HG02938 (cell line): ENCODE measurements at regions not wholly inside any gene's neighbourhood (a gene's known extent, or its start where the extent isn't known, plus 50 kb on each side); places are given as distances from the start of the nearest gene placed in this dataset.

Experiments
- ATAC-seq: cut with Tn5 transposase; IDR thresholded peaks from one replicate; pipeline ENCODE4 v1.9.1; 2021; ENCODE audit warnings: mild to moderate bottlenecking, moderate library complexity; ENCODE audit not compliant: unreplicated experiment

- no peak for ATAC-seq
Observed at GRCh38 chr3:5531741-5532290, 344.3 kb downstream of the EDEM1 start.

GRCh38 chr3:5540532-5540931, 353.0 kb downstream of the EDEM1 start:
- ATAC-seq, result no peak

DNA sequence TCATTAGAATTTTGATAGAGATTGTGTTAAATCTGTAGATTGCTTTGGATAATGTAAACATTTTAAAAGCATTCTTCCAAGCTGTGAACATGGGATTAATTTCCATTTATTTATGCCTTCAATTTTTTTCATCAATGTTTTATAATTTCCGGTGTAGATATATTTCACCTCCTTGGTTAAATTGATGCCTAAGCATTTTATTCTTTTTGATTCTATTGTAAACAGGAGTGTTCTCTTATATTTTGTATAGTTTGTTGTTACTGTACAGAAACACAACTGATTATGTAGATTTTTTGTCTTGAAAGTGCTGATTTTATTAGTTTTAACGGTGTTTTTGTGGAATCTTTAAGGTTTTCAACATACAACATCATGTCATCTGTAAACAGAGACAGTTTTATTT, 355.0 kb downstream of the EDEM1 start:
- no peak for ATAC-seq

DNA sequence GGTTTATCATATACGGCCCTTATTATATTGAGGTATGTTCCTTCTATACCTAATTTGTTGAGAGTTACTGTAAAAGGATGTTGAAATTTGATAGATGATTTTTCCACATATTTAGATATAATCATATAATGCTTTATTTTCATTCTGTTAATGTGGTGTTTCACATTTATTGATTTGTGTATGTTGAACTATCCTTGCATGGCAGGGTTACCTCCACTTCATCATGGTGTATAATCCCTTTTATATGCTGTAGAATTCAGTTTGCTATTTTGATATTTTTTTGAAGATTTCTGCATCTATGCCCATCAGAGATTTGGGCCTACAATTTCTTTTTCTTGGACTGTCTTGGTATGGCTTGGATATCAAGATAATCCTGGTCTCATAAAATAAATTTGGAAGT, 355.5 kb downstream of the EDEM1 start:
- no peak for ATAC-seq

GRCh38 chr3:5545719-5546118, 358.2 kb downstream of the EDEM1 start:
- no peak for ATAC-seq

GRCh38 chr3:5553203-5553602, 365.7 kb downstream of the EDEM1 start:
- ATAC-seq, result no peak

DNA sequence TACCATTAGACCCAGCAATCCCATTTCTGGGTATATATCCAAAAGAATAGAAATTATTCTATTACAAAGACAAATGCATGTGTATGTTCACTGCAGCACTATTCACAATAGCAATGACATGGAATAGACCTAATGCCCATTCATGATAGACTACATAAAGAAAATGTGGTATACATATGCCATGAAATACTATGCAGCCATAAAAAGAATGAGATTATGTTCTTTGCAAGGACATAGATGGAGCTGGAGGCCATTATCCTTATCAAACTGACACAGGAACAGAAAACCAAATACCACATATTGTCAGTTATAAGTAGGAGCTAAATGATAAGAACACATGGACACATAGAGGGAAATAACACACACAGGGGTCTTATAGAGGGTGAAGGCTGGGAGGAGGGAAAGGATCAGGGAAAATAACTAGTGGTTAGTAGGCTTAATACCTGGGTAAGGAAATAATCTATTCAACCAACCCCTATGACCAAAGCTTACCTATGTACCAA, 366.8 kb downstream of the EDEM1 start:
- no peak for ATAC-seq

DNA sequence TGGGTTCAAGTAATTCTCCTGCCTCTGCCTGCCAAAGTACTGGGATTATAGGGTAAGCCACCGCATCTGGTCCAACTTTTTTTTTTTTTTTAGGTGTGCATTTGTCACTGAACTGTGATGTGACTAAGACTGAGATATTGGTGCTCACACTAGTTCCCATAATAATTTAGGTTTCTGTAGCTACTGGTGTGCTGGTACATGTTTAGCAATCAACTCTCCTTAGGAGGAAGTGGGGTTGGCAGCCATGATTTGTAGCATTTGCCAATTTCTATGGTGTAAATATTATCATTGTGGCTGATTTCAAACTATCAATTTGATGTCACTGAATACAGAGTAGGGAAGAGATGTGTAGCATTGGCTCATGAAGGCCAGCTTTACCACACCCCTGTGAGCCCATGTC, 372.7 kb downstream of the EDEM1 start:
- ATAC-seq, result no peak

DNA sequence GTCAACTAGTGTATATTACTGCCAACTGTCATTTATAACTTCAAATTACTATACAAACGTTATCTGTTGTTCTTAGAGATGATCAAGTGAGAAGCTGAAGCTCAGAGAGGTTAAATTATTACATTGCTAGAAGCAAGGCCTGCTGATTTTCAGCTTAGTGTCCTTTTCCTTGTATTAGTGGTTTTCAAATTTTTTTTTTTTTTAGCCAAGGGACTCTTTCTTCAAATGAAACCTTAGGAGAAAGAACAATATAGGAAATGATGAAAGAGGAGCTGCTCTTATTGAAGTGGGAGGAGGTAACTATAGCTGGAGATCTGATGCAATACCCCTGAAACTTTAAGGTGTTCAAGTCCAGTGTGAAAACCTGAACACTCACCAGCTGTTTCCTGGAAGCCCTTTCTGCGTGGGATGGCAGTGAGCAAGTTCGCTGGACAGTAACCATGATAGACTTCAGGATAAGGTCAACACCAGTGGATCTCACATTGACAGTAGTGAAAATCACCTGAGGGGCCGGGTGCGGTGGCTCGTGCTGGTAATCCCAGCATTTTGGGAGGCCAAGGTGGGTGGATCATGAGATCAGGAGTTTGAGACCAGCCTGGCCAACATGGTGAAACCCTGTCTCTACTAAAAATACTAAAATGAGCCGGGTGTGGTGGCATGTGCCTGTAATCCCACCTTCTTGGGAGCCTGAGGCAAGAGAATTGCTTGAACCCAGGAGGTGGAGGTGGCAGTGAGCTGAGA, 376.2 kb downstream of the EDEM1 start:
- no peak for ATAC-seq

GRCh38 chr3:5564278-5564666, 376.8 kb downstream of the EDEM1 start:
- ATAC-seq, result no peak

- ATAC-seq, result no peak
Observed at GRCh38 chr3:5565026-5565425, 377.5 kb downstream of the EDEM1 start.

DNA sequence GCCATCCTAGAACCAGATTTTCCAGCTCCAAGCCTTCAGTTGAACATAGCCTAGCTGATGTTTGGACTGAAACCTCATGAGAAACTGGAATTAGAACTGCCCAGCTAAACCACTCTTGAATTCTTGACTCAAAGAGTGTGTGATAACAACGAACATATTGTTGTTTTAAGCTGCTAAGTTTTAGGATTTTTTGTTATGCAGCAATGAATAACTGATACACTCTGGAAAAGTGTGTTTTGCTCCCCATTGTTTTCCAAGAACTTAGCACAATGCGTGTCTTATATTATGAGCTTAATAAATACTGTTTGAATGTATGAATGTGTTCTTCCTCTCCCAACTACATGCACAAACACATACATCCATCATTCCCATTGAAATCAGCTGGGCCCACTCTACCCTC, 379.6 kb downstream of the EDEM1 start:
- no peak for ATAC-seq

GRCh38 chr3:5568451-5568850, 380.9 kb downstream of the EDEM1 start:
- no peak for ATAC-seq

DNA sequence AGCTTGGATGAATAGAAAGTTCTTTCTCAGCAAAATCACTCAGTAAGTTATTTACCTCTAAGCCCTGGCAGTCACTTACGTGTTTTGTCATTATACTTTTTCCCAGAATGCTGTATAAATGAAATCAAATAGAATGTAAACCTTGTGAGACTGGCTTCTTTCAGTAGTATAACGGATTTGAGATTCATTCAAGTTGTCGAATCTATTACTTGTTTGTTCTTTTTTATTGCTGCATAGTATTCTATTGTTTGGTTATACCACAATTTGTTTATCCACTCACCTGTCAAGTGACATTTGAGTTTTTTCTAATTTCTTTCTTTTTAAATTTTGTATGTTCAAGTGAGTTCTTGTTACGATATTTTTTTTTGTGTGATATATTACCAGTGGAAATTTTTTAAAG, 381.6 kb downstream of the EDEM1 start:
- ATAC-seq, result no peak

DNA sequence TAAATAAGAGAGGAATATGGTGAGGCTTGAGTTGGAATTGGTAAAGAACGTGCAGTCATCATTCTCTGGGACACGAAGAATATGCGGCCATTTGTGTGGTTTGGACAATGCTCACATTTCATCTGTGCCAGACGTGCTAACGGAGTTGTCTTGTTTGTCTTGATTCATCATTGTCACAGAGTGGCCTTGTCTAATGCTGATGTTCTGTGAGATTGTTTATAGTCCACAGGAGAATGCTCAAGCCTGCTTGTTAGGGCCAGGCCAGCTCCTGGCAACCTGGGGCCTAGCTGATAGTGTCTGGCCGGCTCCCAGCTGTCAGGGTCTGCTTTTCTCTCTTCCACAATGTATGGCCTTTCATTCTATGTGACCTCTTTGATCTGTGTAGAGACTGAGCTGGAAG, 384.7 kb downstream of the EDEM1 start:
- no peak for ATAC-seq

- no peak for ATAC-seq
Observed at GRCh38 chr3:5576277-5577011, 388.9 kb downstream of the EDEM1 start.

- no peak for ATAC-seq
Observed at GRCh38 chr3:5579139-5579602, 391.7 kb downstream of the EDEM1 start.

DNA sequence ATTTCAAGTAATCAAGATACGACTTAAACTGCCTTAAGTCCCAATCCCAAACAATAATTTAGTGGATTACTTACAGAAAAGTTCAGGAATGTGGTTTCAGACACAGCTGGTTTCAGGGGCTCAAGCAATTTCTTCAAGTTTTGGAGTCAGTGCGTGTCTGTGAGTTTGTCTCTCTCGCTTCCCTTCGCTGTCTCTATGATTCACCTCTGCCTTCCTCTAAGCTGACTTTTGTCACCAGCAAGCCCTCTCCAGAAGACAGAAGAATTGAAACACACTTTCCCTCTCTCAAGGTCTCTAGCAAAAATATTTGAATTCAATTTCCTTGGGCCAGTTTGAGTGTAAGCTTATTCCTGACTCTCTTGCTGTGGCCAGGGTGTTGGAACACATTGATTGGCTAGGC, 392.4 kb downstream of the EDEM1 start:
- ATAC-seq, result no peak

GRCh38 chr3:5580826-5581225, 393.3 kb downstream of the EDEM1 start:
- ATAC-seq, result no peak

GRCh38 chr3:5581743-5582142, 394.2 kb downstream of the EDEM1 start:
- ATAC-seq, result no peak

DNA sequence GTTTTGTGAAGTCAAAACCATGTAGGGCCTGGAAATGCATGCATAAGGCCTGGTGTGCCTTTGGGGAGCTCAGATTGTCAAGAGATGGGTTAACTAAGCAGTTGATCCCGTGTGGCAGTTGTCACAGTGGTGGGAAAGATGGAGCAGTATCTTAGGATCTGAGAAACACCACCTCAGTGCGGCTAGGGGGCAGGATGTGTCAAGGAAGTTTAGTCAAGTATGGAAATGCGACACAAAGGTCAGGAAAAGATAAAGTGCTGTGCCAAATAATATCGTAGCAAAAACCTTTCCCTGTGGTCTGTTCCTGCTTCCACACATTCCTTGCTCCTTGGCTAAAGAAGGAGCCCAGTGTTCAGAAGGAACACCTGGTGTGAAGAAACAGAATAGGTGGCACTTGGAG, 396.4 kb downstream of the EDEM1 start:
- ATAC-seq, result no peak

- ATAC-seq, result no peak
Observed at GRCh38 chr3:5585085-5585484, 397.6 kb downstream of the EDEM1 start.
